PFSK-1 (cell line): ENCODE measurements at regions not wholly inside any gene's neighbourhood (a gene's known extent, or its start where the extent isn't known, plus 50 kb on each side); places are given as distances from the start of the nearest gene placed in this dataset.

ENCODE experiments used
- FOXP2 ChIP-seq: optimal IDR thresholded peaks from 2 replicates; pipeline ENCODE3; 2011; ENCODE audit warnings: borderline replicate concordance, control low read depth, inconsistent platforms; ENCODE audit not compliant: insufficient read depth; ENCODE audit errors: extremely low read length, extremely low read depth
- POLR2AphosphoS5 ChIP-seq: IDR thresholded peaks from 2 replicates; pipeline ENCODE4 v1.6.1; 2012; ENCODE audit warnings: low read depth, mild to moderate bottlenecking, control low read depth, low read length, moderate library complexity
- SIN3A ChIP-seq: IDR thresholded peaks from 2 replicates; pipeline ENCODE4 v1.6.1; 2012; ENCODE audit warnings: mild to moderate bottlenecking, low read length, moderate library complexity, borderline replicate concordance; ENCODE audit not compliant: insufficient read depth
- TAF1 ChIP-seq: IDR thresholded peaks from 2 replicates; pipeline ENCODE4 v1.6.1; 2012; ENCODE audit warnings: low read length, control low read depth, borderline replicate concordance; ENCODE audit not compliant: insufficient read depth
- TF ChIP-seq, protein P1 (sequence below), 2 experiments: IDR thresholded peaks; 2 replicates each; pipeline versions ENCODE4 v1.6.1 to v1.8.0; 2011 to 2012; ENCODE audit warnings: low read depth in 2 of 2, low read length in 2 of 2, control low read depth in 1 of 2, inconsistent platforms in 1 of 2, mild to moderate bottlenecking in 1 of 2, moderate library complexity in 1 of 2; ENCODE audit not compliant: insufficient read depth in 1 of 2

DNA sequence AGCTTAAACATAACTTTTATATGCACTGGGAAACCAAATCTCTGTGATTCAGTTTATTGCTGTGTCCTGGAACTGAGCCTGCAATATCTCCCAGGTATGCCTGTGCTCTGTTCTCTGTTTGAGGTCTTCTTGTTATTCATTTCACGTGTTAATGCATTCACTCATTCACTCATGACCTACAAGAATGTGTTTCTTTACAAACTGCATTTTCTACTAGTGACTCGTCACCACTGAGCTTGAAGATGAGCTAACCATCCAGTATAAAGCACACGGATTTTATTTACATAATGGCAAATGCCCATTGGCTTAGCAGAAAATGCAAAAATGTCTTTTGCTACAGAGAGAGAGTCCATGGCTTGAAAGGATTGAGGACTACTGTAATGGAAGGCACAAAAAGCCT lies 75.0 kb upstream of the DUSP10 start:
- TF ChIP-seq TAF1 (no peak), POLR2AphosphoS5 (no peak)

DNA sequence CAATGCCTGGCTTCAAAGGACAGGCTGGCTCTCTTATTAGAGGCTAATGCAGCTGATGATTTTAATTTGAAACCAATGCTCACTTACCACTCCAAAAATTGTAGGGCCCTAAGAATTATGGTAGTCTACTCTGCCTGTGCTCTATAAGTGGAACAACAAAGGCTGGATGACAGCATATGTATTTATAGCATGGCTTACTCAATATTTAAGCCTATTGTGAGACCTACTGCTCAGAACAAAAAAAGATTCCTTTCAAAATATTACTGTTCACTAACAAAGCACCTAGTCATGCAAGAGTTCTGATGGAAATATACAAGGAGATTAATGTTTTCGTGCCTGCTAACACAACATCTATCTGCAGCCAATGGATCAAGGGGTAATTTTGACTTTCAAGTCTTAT lies 73.8 kb upstream of the DUSP10 start:
- no peak for TF ChIP-seq SIN3A
- TF ChIP-seq, protein P1, sequence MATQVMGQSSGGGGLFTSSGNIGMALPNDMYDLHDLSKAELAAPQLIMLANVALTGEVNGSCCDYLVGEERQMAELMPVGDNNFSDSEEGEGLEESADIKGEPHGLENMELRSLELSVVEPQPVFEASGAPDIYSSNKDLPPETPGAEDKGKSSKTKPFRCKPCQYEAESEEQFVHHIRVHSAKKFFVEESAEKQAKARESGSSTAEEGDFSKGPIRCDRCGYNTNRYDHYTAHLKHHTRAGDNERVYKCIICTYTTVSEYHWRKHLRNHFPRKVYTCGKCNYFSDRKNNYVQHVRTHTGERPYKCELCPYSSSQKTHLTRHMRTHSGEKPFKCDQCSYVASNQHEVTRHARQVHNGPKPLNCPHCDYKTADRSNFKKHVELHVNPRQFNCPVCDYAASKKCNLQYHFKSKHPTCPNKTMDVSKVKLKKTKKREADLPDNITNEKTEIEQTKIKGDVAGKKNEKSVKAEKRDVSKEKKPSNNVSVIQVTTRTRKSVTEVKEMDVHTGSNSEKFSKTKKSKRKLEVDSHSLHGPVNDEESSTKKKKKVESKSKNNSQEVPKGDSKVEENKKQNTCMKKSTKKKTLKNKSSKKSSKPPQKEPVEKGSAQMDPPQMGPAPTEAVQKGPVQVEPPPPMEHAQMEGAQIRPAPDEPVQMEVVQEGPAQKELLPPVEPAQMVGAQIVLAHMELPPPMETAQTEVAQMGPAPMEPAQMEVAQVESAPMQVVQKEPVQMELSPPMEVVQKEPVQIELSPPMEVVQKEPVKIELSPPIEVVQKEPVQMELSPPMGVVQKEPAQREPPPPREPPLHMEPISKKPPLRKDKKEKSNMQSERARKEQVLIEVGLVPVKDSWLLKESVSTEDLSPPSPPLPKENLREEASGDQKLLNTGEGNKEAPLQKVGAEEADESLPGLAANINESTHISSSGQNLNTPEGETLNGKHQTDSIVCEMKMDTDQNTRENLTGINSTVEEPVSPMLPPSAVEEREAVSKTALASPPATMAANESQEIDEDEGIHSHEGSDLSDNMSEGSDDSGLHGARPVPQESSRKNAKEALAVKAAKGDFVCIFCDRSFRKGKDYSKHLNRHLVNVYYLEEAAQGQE (IDR thresholded peaks at IDR 0.05; ENCODE audit: insufficient read depth in 1 of 2, low read depth in 2 of 2, low read length in 2 of 2) = no peak

DNA sequence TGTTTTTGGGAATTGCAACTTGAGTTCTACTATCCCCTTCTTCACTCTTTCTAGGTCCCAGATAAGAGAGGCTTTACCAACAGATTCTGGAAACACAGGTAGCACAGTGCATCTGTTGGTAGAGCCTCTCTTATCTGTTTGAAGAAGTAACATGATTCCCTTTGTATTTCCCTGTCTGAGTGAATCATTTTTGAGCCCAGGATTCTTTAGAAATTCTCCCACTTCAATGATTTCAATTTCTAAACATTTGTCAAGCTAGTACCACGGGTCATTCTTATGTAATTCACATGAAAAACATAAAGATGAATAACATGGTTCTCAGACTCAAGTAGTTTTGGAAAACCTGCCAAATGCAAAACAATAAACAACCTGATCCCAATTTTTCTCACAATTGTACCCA lies 72.0 kb upstream of the DUSP10 start:
- TF ChIP-seq TAF1 (no peak), FOXP2 (no peak), SIN3A (no peak), POLR2AphosphoS5 (no peak)
- TF ChIP-seq, protein P1 (IDR thresholded peaks at IDR 0.05; ENCODE audit: insufficient read depth in 1 of 2, low read depth in 2 of 2, low read length in 2 of 2) = no peak

DNA sequence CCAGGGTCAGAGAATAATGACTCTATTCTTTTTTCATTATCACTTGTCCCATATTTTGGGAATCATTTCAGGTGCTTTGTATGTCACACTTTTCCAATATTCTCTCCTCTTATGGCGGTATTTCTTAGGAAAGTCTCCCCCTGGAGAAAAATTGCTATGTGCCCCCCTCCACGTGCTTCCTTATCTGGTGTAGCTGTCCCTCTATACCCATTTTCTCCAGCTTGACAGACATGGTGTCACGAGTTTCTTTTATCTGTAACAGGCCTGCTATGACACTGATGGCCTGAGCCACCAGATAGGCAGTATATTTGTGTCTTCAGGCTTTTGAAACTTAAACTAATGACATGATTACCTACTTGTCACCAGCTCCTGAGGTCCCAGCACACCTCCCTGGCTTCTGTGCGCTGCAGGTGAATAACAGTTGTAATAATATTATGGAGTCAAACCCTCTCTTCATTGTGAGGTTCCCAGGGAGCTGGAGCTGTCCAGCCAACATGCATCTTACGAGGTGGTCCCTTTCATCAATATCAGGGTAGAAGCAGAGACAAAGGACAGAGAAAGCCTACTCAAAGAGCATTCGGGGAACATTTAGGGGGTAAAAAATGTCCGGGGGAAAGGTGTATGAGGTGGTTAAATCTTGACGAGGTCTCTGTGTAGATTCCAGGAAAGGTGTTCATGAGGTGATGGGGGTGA lies 71.2 kb upstream of the DUSP10 start:
- TF ChIP-seq, protein P1 (IDR thresholded peaks at IDR 0.05; ENCODE audit: insufficient read depth in 1 of 2, low read depth in 2 of 2, low read length in 2 of 2) = peak in 1 of 2 experiments; percentile 78; a peak in 2 of 4 replicates
- TF ChIP-seq FOXP2 = no peak

DNA sequence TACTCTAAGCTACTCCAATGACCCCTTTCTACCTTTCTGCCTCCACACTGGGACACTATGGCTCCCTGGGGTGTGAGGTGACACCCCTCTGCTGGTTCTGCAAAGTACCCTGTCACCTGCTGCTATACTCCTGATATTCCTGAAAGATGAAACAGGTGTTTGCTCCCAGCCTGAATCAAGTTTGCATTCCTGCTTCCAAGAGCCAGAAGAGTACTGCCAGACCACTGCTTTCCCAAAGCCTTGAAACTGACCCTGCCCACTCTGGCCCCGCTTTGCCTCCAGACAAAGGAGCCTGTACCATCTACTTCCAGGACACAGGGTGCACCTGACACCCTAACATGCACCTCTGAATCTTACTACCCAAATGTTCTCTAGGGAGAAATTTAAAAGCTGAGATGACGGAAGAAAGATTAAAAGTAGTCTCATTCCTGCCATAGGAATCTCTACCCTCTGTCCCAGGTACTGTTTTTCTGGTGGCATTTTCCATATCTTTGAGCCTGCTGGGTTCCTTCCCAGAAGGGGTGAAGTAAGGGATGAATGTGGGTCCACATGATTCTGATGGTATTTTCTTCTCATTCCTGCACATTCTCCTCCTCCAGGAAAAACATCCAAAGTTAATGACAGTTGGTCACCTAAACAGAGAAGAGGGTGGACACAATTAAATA lies 70.3 kb upstream of the DUSP10 start:
- no peak for TF ChIP-seq POLR2AphosphoS5
- no peak for TF ChIP-seq TAF1

DNA sequence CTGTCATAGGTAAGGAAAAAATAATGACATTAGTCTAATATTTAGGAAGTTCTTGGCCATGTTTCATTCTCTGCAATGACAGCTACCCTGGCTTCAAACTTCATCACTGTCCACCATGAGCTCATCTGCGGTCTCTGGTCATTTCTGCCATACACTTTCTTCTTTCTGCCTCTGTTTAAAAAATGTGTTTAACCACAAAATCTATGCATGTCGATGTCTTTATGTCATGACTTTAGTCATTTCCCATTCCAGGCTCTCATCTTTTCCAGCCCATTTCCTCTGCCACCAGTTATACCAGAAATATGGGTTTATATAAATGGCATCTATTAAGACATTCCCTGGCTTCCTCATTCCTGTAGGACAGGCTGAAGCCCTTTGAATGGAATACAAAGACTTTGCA lies 68.5 kb upstream of the DUSP10 start:
- TF ChIP-seq TAF1 = no peak
- TF ChIP-seq POLR2AphosphoS5 = no peak
- no peak for TF ChIP-seq SIN3A
- TF ChIP-seq, protein P1 (IDR thresholded peaks at IDR 0.05; ENCODE audit: insufficient read depth in 1 of 2, low read depth in 2 of 2, low read length in 2 of 2) = no peak
- TF ChIP-seq FOXP2 = no peak
